Glutamatergic neuron (in vitro differentiated cells): ENCODE measurements at regions not wholly inside any gene's neighbourhood (a gene's known extent, or its start where the extent isn't known, plus 50 kb on each side); places are given as distances from the start of the nearest gene placed in this dataset.

Experiments
- DNase-seq: peaks from one replicate; pipeline ENCODE4 v3.0.0; 2022
- H3K27ac Mint-ChIP-seq: one replicate; pipeline ENCODE4 v1.8.0; 2020; ENCODE audit warnings: mild to moderate bottlenecking, mixed read lengths, inconsistent platforms; ENCODE audit not compliant: unreplicated experiment
- H3K27me3 Mint-ChIP-seq: one replicate; pipeline ENCODE4 v1.8.0; 2020; ENCODE audit warnings: mild to moderate bottlenecking, moderate library complexity, mixed read lengths, inconsistent platforms; ENCODE audit not compliant: unreplicated experiment
- H3K36me3 Mint-ChIP-seq: one replicate; pipeline ENCODE4 v1.8.0; 2020; ENCODE audit warnings: mild to moderate bottlenecking, mixed read lengths, inconsistent platforms; ENCODE audit not compliant: unreplicated experiment
- H3K4me1 Mint-ChIP-seq: one replicate; pipeline ENCODE4 v1.8.0; 2020; ENCODE audit warnings: mild to moderate bottlenecking, low read depth, mixed read lengths, inconsistent platforms; ENCODE audit not compliant: unreplicated experiment
- H3K4me3 Mint-ChIP-seq: one replicate; pipeline ENCODE4 v1.8.0; 2020; ENCODE audit warnings: mild to moderate bottlenecking, mixed read lengths, inconsistent platforms; ENCODE audit not compliant: unreplicated experiment
- H3K9me3 Mint-ChIP-seq: one replicate; pipeline ENCODE4 v1.8.0; 2020; ENCODE audit warnings: mild to moderate bottlenecking, moderate library complexity, mixed read lengths, inconsistent platforms; ENCODE audit not compliant: unreplicated experiment
- CTCF ChIP-seq: fragments of 200-600 bp; sonication (generic); IDR thresholded peaks from one replicate; pipeline ENCODE4 v1.5.0; 2021; ENCODE audit not compliant: partially characterized antibody, unreplicated experiment

DNA sequence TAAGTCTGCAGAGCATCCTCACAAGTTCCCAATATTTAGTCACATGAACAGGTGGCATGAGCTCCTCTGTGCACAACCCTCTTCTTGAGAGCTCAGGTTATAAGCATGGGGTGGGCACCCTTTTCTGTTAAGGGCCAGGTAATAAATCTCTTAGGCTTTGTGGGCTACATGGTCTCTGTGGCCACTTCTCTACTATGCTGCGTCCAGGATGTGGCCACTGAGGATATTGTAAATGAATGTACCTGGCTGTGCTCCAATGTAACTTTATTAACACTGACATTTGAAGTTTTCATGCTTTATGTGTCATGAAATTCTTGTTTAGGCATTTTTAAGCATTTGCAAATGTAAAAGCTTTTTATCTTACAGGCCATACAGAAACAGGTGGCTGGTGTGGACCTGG is 116.8 kb upstream of the ST6GAL2 start:
- H3K36me3 Mint-ChIP-seq, result no peaks in the 10 kb centered on the region
- TF ChIP-seq CTCF, result no peak
- H3K27ac Mint-ChIP-seq, result no peak overlapping the region
- H3K27me3 Mint-ChIP-seq, result no peaks in the 10 kb centered on the region
- no peak overlapping the region for H3K4me3 Mint-ChIP-seq
- DNase-seq, result no peak
- H3K4me1 Mint-ChIP-seq, result no peaks in the 10 kb centered on the region
- H3K9me3 Mint-ChIP-seq, result no peaks in the 10 kb centered on the region

GRCh38 chr2:107005853-107006252 is 119.9 kb upstream of the ST6GAL2 start:
- H3K9me3 Mint-ChIP-seq, result no peaks in the 10 kb centered on the region
- H3K4me1 Mint-ChIP-seq, result no peaks in the 10 kb centered on the region
- no peaks in the 10 kb centered on the region for H3K27me3 Mint-ChIP-seq
- no peak for TF ChIP-seq CTCF
- no peak for DNase-seq
- no peaks in the 10 kb centered on the region for H3K36me3 Mint-ChIP-seq
- no peak overlapping the region for H3K27ac Mint-ChIP-seq
- no peak overlapping the region for H3K4me3 Mint-ChIP-seq

DNA sequence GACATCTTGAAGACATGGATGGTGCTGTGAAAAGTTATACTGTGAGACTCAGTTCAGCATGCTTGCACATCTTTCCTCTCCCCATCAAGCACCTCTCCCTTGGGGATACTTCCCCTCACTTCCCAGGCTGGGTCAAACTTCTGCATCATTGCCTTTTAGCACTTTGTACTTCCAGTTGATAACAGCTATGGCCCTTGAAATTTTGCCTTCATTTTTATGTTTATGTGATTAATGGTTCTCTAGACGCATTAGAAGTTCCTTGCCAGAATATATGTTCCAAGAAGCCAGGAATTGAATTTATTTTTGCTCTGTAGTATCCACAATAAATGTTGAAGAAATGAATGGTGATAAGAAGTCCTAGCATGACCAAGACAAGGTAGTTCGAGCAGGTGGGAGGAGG is 120.9 kb upstream of the ST6GAL2 start:
- Mint-ChIP-seq H3K9me3 (no peaks in the 10 kb centered on the region), H3K4me1 (no peaks in the 10 kb centered on the region), H3K4me3 (no peak overlapping the region), H3K27ac (no peak overlapping the region), H3K27me3 (no peaks in the 10 kb centered on the region), H3K36me3 (no peaks in the 10 kb centered on the region)
- no peak for TF ChIP-seq CTCF
- DNase-seq, result no peak

GRCh38 chr2:107007927-107008326 is 122.0 kb upstream of the ST6GAL2 start:
- Mint-ChIP-seq H3K4me3 (no peak overlapping the region), H3K9me3 (no peaks in the 10 kb centered on the region), H3K36me3 (no peaks in the 10 kb centered on the region), H3K27ac (no peak overlapping the region), H3K4me1 (no peaks in the 10 kb centered on the region), H3K27me3 (no peaks in the 10 kb centered on the region)
- no peak for TF ChIP-seq CTCF
- no peak for DNase-seq

DNA sequence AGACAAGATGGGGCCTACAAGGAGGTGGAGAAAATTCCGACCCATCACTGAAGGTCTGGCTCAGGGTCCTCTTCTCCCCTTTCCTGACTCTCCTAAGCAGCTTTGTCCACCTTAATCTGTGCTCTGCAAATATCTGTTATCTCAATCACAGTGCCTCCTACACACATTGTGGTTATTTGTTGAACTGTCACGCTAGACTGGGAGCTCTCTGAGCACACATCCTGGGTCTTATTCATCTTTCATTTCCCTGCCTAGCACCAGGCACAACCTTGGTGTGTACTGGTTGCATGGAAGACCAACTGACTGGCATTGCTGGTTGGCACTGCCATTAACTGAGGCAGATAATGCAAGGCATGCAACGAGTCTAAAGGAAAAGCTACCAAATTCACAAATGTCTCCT is 122.9 kb upstream of the ST6GAL2 start:
- no peak for TF ChIP-seq CTCF
- no peaks in the 10 kb centered on the region for H3K36me3 Mint-ChIP-seq
- no peaks in the 10 kb centered on the region for H3K27me3 Mint-ChIP-seq
- no peak overlapping the region for H3K27ac Mint-ChIP-seq
- no peaks in the 10 kb centered on the region for H3K4me1 Mint-ChIP-seq
- H3K9me3 Mint-ChIP-seq, result no peaks in the 10 kb centered on the region
- H3K4me3 Mint-ChIP-seq, result no peak overlapping the region
- no peak for DNase-seq
